22Rv1 (cell line): ENCODE measurements at regions not wholly inside any gene's neighbourhood (a gene's known extent, or its start where the extent isn't known, plus 50 kb on each side); places are given as distances from the start of the nearest gene placed in this dataset.

Experiments used
- ZFX ChIP-seq: fragments of 450-650 bp; IDR thresholded peaks from 2 replicates; pipeline ENCODE4 v1.6.1; 2017; ENCODE audit warnings: antibody characterized with exemption, borderline replicate concordance
- TF ChIP-seq, protein P1 (sequence below): fragments of 450-650 bp; IDR thresholded peaks from 2 replicates; pipeline ENCODE4 v1.5.1; 2017; ENCODE audit warnings: mild to moderate bottlenecking

DNA sequence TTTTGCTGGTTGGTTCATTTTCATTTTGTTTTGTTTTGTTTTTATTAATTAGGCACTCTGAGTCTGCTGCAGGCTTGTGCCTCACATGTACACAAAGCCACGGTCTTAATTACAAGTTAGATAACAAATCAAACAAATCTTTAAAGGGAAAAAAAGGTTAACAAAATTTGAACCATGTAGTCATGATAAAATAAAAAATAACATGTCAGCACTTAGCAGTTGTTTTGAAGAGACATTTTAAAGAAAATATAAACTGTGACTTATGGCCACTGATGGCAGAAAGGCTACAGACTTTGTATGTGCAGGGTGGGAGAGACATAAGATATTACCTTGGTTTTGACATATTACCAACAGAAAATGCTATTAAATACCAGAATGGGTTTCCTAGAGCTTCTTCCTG lies 1035.4 kb downstream of the TUSC7 start:
- TF ChIP-seq, protein P1, sequence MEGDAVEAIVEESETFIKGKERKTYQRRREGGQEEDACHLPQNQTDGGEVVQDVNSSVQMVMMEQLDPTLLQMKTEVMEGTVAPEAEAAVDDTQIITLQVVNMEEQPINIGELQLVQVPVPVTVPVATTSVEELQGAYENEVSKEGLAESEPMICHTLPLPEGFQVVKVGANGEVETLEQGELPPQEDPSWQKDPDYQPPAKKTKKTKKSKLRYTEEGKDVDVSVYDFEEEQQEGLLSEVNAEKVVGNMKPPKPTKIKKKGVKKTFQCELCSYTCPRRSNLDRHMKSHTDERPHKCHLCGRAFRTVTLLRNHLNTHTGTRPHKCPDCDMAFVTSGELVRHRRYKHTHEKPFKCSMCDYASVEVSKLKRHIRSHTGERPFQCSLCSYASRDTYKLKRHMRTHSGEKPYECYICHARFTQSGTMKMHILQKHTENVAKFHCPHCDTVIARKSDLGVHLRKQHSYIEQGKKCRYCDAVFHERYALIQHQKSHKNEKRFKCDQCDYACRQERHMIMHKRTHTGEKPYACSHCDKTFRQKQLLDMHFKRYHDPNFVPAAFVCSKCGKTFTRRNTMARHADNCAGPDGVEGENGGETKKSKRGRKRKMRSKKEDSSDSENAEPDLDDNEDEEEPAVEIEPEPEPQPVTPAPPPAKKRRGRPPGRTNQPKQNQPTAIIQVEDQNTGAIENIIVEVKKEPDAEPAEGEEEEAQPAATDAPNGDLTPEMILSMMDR: no peak
- no peak for TF ChIP-seq ZFX
